GM23338 (cell line): ENCODE measurements at regions not wholly inside any gene's neighbourhood (a gene's known extent, or its start where the extent isn't known, plus 50 kb on each side); places are given as distances from the start of the nearest gene placed in this dataset.

Experiments used
- ATAC-seq: fragments of 200-7000 bp; cut with Tn5 transposase; 3 replicates; pipeline ENCODE4 v1.9.1; 2020
- DNase-seq: peaks from one replicate; pipeline ENCODE4 v3.0.0-alpha.2; 2015; ENCODE audit warnings: low spot score
- H2AFZ ChIP-seq: fragments of 200-600 bp; sonication (generic); 2 replicates; pipeline ENCODE4 v1.8.0; 2016; ENCODE audit warnings: antibody characterized with exemption, mild to moderate bottlenecking, moderate library complexity
- H3F3A ChIP-seq: fragments of 200-600 bp; sonication (generic); replicated peaks from 2 replicates; pipeline ENCODE4 v1.8.0; 2017; ENCODE audit warnings: antibody characterized with exemption, mixed run types, low read depth
- H3K27ac ChIP-seq: fragments of 200-600 bp; sonication (generic); 2 replicates; pipeline ENCODE4 v1.6.1; 2016; ENCODE audit warnings: low read depth
- H3K27me3 ChIP-seq: fragments of 200-600 bp; sonication (generic); 2 replicates; pipeline ENCODE4 v1.8.0; 2016; ENCODE audit warnings: mild to moderate bottlenecking, mixed run types, moderate library complexity; ENCODE audit not compliant: insufficient read depth
- H3K36me3 ChIP-seq: fragments of 200-600 bp; sonication (generic); 2 replicates; pipeline ENCODE4 v1.8.0; 2016; ENCODE audit warnings: mild to moderate bottlenecking; ENCODE audit not compliant: insufficient read depth
- H3K4me1 ChIP-seq: fragments of 200-600 bp; sonication (generic); 2 replicates; pipeline ENCODE4 v1.8.0; 2016; ENCODE audit warnings: mild to moderate bottlenecking, moderate library complexity; ENCODE audit not compliant: insufficient read depth
- H3K4me2 ChIP-seq: fragments of 200-600 bp; sonication (generic); 2 replicates; pipeline ENCODE4 v1.7.1; 2017; ENCODE audit warnings: mixed run types
- H3K4me3 ChIP-seq: fragments of 200-600 bp; sonication (generic); 2 replicates; pipeline ENCODE4 v1.6.1; 2016; ENCODE audit warnings: mixed run types
- H3K79me2 ChIP-seq: fragments of 200-600 bp; sonication (generic); replicated peaks from 2 replicates; pipeline ENCODE4 v1.8.0; 2017; ENCODE audit warnings: mild to moderate bottlenecking; ENCODE audit not compliant: insufficient read depth
- H3K9me2 ChIP-seq: fragments of 200-600 bp; sonication (generic); 2 replicates; pipeline ENCODE4 v1.8.0; 2017; ENCODE audit not compliant: insufficient read depth
- H4K20me1 ChIP-seq: fragments of 200-600 bp; sonication (generic); replicated peaks from 2 replicates; pipeline ENCODE4 v1.8.0; 2017; ENCODE audit warnings: mild to moderate bottlenecking; ENCODE audit not compliant: insufficient read depth
- H3K27ac Mint-ChIP-seq: 2 replicates; pipeline ENCODE4 v1.8.0; 2020; ENCODE audit warnings: inconsistent platforms, mild to moderate bottlenecking, moderate library complexity, mixed read lengths
- H3K27me3 Mint-ChIP-seq: 3 replicates; pipeline ENCODE4 v1.8.0; 2022; ENCODE audit warnings: low read depth, mild to moderate bottlenecking, moderate library complexity, mixed read lengths, inconsistent platforms; ENCODE audit not compliant: insufficient read depth, poor library complexity
- H3K36me3 Mint-ChIP-seq: 3 replicates; pipeline ENCODE4 v1.8.0; 2021; ENCODE audit warnings: low read depth, mild to moderate bottlenecking, inconsistent platforms, moderate library complexity, mixed read lengths
- H3K4me1 Mint-ChIP-seq: 3 replicates; pipeline ENCODE4 v1.8.0; 2020; ENCODE audit warnings: mild to moderate bottlenecking, inconsistent platforms, mixed read lengths
- H3K4me3 Mint-ChIP-seq: 3 replicates; pipeline ENCODE4 v1.8.0; 2021; ENCODE audit warnings: moderate library complexity, mild to moderate bottlenecking, inconsistent platforms, mixed read lengths
- H3K9me3 Mint-ChIP-seq: 3 replicates; pipeline ENCODE4 v1.8.0; 2020; ENCODE audit warnings: moderate library complexity, mild to moderate bottlenecking, inconsistent platforms, mixed read lengths
- CREB1 ChIP-seq: fragments of 250-450 bp; sonication (Bioruptor Pico); IDR thresholded peaks from 2 replicates; pipeline ENCODE4 v1.5.0; 2020; ENCODE audit warnings: low read depth, mild to moderate bottlenecking, moderate library complexity
- CTCF ChIP-seq, 2 experiments: fragments of 200-600 bp in 1 of 2; sonication (generic) in 1 of 2; conservative IDR thresholded peaks; 2 replicates each; pipeline versions ENCODE4 v1.5.1 to v1.6.1; 2016 to 2017; ENCODE audit warnings: antibody characterized with exemption in 2 of 2, low read depth in 2 of 2, mild to moderate bottlenecking in 2 of 2, moderate library complexity in 1 of 2
- ETS1 ChIP-seq: IDR thresholded peaks from 2 replicates; pipeline ENCODE4 v1.6.1; 2016; ENCODE audit warnings: antibody characterized with exemption
- EZH2 ChIP-seq: fragments of 200-600 bp; sonication (generic); IDR thresholded peaks from one replicate; pipeline ENCODE4 v1.8.0; 2017; ENCODE audit warnings: antibody characterized with exemption, mild to moderate bottlenecking, low read depth; ENCODE audit not compliant: unreplicated experiment
- JUNB ChIP-seq: IDR thresholded peaks from one replicate; pipeline ENCODE4 v1.6.1; 2016; ENCODE audit warnings: antibody characterized with exemption; ENCODE audit not compliant: unreplicated experiment
- NANOG ChIP-seq: IDR thresholded peaks from 2 replicates; pipeline ENCODE4 v1.6.1; 2016; ENCODE audit warnings: antibody characterized with exemption, borderline replicate concordance
- POLR2AphosphoS5 ChIP-seq: IDR thresholded peaks from 2 replicates; pipeline ENCODE4 v1.6.1; 2016; ENCODE audit warnings: antibody characterized with exemption, low read depth
- STAT1 ChIP-seq: IDR thresholded peaks from one replicate; pipeline ENCODE4 v1.6.1; 2016; ENCODE audit warnings: antibody characterized with exemption; ENCODE audit not compliant: unreplicated experiment
- ZNF114 ChIP-seq: fragments of 250-450 bp; sonication (Bioruptor Pico); IDR thresholded peaks from 2 replicates; pipeline ENCODE4 v1.5.0; 2020; ENCODE audit warnings: mild to moderate bottlenecking, moderate library complexity
- ZNF331 ChIP-seq: fragments of 250-450 bp; sonication (Bioruptor Pico); IDR thresholded peaks from 2 replicates; pipeline ENCODE4 v1.5.0; 2020; ENCODE audit warnings: low read depth, mild to moderate bottlenecking, moderate library complexity
- ZNF462 ChIP-seq: fragments of 250-450 bp; sonication (Bioruptor Pico); IDR thresholded peaks from 2 replicates; pipeline ENCODE4 v1.5.0; 2020; ENCODE audit warnings: mild to moderate bottlenecking, moderate library complexity

- Histone ChIP-seq H3K79me2 (no peaks in the 10 kb centered on the region), H3F3A (no peaks in the 10 kb centered on the region), H3K4me3 (no peak overlapping the region), H3K27me3 (no peaks in the 10 kb centered on the region), H3K4me2 (no peak overlapping the region), H3K4me1 (no peaks in the 10 kb centered on the region), H2AFZ (no peak overlapping the region), H3K27ac (no peak overlapping the region), H3K36me3 (no peaks in the 10 kb centered on the region), H3K9me2 (no peaks in the 10 kb centered on the region), H4K20me1 (no peaks in the 10 kb centered on the region)
- Mint-ChIP-seq H3K36me3 (no peaks in the 10 kb centered on the region), H3K4me1 (no peaks in the 10 kb centered on the region), H3K27ac (no peak overlapping the region; the same call in 1 of the 2 replicates), H3K4me3 (no peak overlapping the region), H3K27me3 (no peaks in the 10 kb centered on the region), H3K9me3 (no peaks in the 10 kb centered on the region)
- TF ChIP-seq STAT1 (no peak), JUNB (no peak), ZNF462 (CRISPR knock-in tag) (no peak), CTCF (conservative IDR thresholded peaks at IDR 0.05; ENCODE audit: low read depth in 2 of 2) (no peak), ZNF114 (CRISPR knock-in tag) (no peak), NANOG (no peak), POLR2AphosphoS5 (no peak), ZNF331 (CRISPR knock-in tag) (no peak), ETS1 (no peak), EZH2 (no peak), CREB1 (CRISPR knock-in tag) (no peak)
- ATAC-seq, result no peak
- no peak for DNase-seq
Measured at GRCh38 chr19:28963486-28964250, 249.3 kb downstream of the UQCRFS1 start.
